ENCODE measurements at regions not wholly inside any gene's neighbourhood (a gene's known extent, or its start where the extent isn't known, plus 50 kb on each side); places are given as distances from the start of the nearest gene placed in this dataset.

- no peak for TF ChIP-seq EP300 (IDR thresholded peaks at IDR 0.05; ENCODE audit: borderline replicate concordance)
- TF ChIP-seq CEBPB (IDR thresholded peaks at IDR 0.05) = no peak
- no peak for TF ChIP-seq EGR1 (IDR thresholded peaks at IDR 0.05)
- TF ChIP-seq CREB1 (IDR thresholded peaks at IDR 0.05; ENCODE audit: low read depth) = no peak
- TF ChIP-seq NFIC (IDR thresholded peaks at IDR 0.05) = no peak
- no peak for TF ChIP-seq TEAD4 (IDR thresholded peaks at IDR 0.05)
- no peak for TF ChIP-seq REST (IDR thresholded peaks at IDR 0.05; ENCODE audit: low read depth)
- TF ChIP-seq ZBTB7A (IDR thresholded peaks at IDR 0.05; ENCODE audit: low read depth) = no peak
- TF ChIP-seq TCF12 (IDR thresholded peaks at IDR 0.05; ENCODE audit: low read depth) = no peak
- TF ChIP-seq TAF1 (IDR thresholded peaks at IDR 0.05; ENCODE audit: low read depth) = no peak
- no peak for TF ChIP-seq USF1 (IDR thresholded peaks at IDR 0.05)
- TF ChIP-seq RAD21 (IDR thresholded peaks at IDR 0.05; ENCODE audit: low read depth) = no peak
Measured at GRCh38 chr17:71753070-71753469, 367.8 kb upstream of the SOX9 start.

GRCh38 chr17:71757156-71757555, 363.7 kb upstream of the SOX9 start:
- TF ChIP-seq NFIC (IDR thresholded peaks at IDR 0.05) = no peak
- TF ChIP-seq TCF12 (IDR thresholded peaks at IDR 0.05; ENCODE audit: low read depth) = no peak
- TF ChIP-seq YY1 (IDR thresholded peaks at IDR 0.05; ENCODE audit: low read depth) = no peak
- no peak for TF ChIP-seq USF1 (IDR thresholded peaks at IDR 0.05)
- no peak for TF ChIP-seq ZBTB7A (IDR thresholded peaks at IDR 0.05; ENCODE audit: low read depth)
- TF ChIP-seq CREB1 (IDR thresholded peaks at IDR 0.05; ENCODE audit: low read depth) = no peak
- TF ChIP-seq TAF1 (IDR thresholded peaks at IDR 0.05; ENCODE audit: low read depth) = no peak
- no peak for TF ChIP-seq EGR1 (IDR thresholded peaks at IDR 0.05)
- no peak for TF ChIP-seq TEAD4 (IDR thresholded peaks at IDR 0.05)
- no peak for TF ChIP-seq CEBPB (IDR thresholded peaks at IDR 0.05)
- TF ChIP-seq EP300 (IDR thresholded peaks at IDR 0.05; ENCODE audit: borderline replicate concordance) = no peak
- no peak for TF ChIP-seq REST (IDR thresholded peaks at IDR 0.05; ENCODE audit: low read depth)
- no peak for TF ChIP-seq RAD21 (IDR thresholded peaks at IDR 0.05; ENCODE audit: low read depth)
- TF ChIP-seq FOXM1 (IDR thresholded peaks at IDR 0.05; ENCODE audit: borderline replicate concordance, low read depth) = no peak
- no peak for TF ChIP-seq MAX (IDR thresholded peaks at IDR 0.05)

GRCh38 chr17:71757956-71758355, 362.9 kb upstream of the SOX9 start:
- TF ChIP-seq FOXM1 (IDR thresholded peaks at IDR 0.05; ENCODE audit: borderline replicate concordance, low read depth) (no peak), EP300 (IDR thresholded peaks at IDR 0.05; ENCODE audit: borderline replicate concordance) (no peak), MAX (IDR thresholded peaks at IDR 0.05) (no peak), RAD21 (IDR thresholded peaks at IDR 0.05; ENCODE audit: low read depth) (no peak), REST (IDR thresholded peaks at IDR 0.05; ENCODE audit: low read depth) (no peak)

GRCh38 chr17:71759422-71760060, 361.3 kb upstream of the SOX9 start:
- TF ChIP-seq TEAD4 (IDR thresholded peaks at IDR 0.05) = no peak
- TF ChIP-seq FOXM1 (IDR thresholded peaks at IDR 0.05; ENCODE audit: borderline replicate concordance, low read depth) = no peak
- TF ChIP-seq CREB1 (IDR thresholded peaks at IDR 0.05; ENCODE audit: low read depth) = no peak
- no peak for TF ChIP-seq TCF12 (IDR thresholded peaks at IDR 0.05; ENCODE audit: low read depth)
- TF ChIP-seq TAF1 (IDR thresholded peaks at IDR 0.05; ENCODE audit: low read depth) = no peak
